ENCODE measurements at regions not wholly inside any gene's neighbourhood (a gene's known extent, or its start where the extent isn't known, plus 50 kb on each side); places are given as distances from the start of the nearest gene placed in this dataset.

DNA sequence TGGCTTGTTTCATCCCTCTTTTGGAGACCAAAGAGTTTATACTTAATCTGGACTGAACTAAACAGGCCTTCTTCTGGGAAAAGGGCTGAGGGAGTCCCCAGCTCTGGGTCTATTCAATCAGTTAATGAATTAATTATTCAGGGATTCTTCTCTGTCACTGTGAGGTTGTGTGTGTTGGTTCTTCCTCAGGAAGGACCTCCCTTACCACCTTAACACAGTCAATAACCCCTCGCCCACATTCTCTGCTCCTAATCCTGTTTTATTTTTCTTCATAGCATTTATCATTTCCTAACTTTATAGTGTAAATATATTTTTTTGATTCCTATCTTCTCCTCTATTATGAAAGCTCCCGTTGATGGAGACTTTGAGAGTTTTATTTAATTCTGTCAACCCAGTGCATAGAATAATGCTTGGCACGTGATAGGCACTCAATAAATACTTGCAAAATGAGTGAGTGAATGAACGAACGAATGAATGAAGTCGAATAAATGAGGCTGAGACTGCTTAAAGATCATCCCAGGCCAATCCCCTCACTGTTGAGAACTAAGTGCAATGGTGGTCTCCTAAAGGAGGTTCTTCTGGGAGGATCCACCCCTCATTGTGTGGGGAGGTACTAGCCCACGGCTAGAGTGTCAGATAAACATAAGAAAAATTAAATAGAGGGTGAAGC lies 179.6 kb upstream of the JARID2 start:
- H3K9me3 ChIP-seq = no peaks in the 10 kb centered on the region
- CTCF ChIA-PET = no interaction called here
- no peak overlapping the region for H3K9ac ChIP-seq

More for the DNA sequence above, 179.6 kb upstream of the JARID2 start:
- H3K4me3 ChIP-seq (ENCODE audit: low read depth in 2 of 2, low read length in 1 of 2) = no peak overlapping the region
- DNase-seq = no peak
- no peaks in the 10 kb centered on the region for H4K20me1 ChIP-seq (ENCODE audit: insufficient read depth)
- H3K27me3 ChIP-seq (ENCODE audit: insufficient read depth) = no peaks in the 10 kb centered on the region
- no peak overlapping the region for H3K4me2 ChIP-seq
- no peak for TF ChIP-seq RCOR1 (IDR thresholded peaks at IDR 0.05; ENCODE audit: low read length)
- TF ChIP-seq CTCF (IDR thresholded peaks at IDR 0.05) = no peak
- TF ChIP-seq PBX3 (IDR thresholded peaks at IDR 0.05) = no peak
- no peak for TF ChIP-seq RAD21 (IDR thresholded peaks at IDR 0.05; ENCODE audit: low read length)
- TF ChIP-seq RXRA (IDR thresholded peaks at IDR 0.05; ENCODE audit: borderline replicate concordance, low read depth) = no peak
- no peak for TF ChIP-seq FOXM1 (IDR thresholded peaks at IDR 0.05; ENCODE audit: low read depth)
- TF ChIP-seq MEF2A (IDR thresholded peaks at IDR 0.05; ENCODE audit: borderline replicate concordance, low read depth) = no peak
- no peak for TF ChIP-seq MXI1 (IDR thresholded peaks at IDR 0.05; ENCODE audit: low read depth, low read length)
- TF ChIP-seq YY1 (IDR thresholded peaks at IDR 0.05; ENCODE audit: low read depth) = no peak
- no peak for TF ChIP-seq NRF1 (IDR thresholded peaks at IDR 0.05; ENCODE audit: low read depth, low read length)
- TF ChIP-seq, protein P1, sequence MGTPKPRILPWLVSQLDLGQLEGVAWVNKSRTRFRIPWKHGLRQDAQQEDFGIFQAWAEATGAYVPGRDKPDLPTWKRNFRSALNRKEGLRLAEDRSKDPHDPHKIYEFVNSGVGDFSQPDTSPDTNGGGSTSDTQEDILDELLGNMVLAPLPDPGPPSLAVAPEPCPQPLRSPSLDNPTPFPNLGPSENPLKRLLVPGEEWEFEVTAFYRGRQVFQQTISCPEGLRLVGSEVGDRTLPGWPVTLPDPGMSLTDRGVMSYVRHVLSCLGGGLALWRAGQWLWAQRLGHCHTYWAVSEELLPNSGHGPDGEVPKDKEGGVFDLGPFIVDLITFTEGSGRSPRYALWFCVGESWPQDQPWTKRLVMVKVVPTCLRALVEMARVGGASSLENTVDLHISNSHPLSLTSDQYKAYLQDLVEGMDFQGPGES (IDR thresholded peaks at IDR 0.05; ENCODE audit: low read depth, low read length) = no peak
- TF ChIP-seq SIN3A (IDR thresholded peaks at IDR 0.05; ENCODE audit: borderline replicate concordance, low read depth, low read length) = no peak
- TF ChIP-seq JUND (IDR thresholded peaks at IDR 0.05) = no peak
- TF ChIP-seq CHD2 (IDR thresholded peaks at IDR 0.05; ENCODE audit: low read length, partially characterized antibody) = no peak
- TF ChIP-seq TCF12 (IDR thresholded peaks at IDR 0.05) = no peak
- no peak for TF ChIP-seq SMC3 (IDR thresholded peaks at IDR 0.05; ENCODE audit: low read depth, low read length)
- POLR2A ChIA-PET = no interaction called here
- H2AFZ ChIP-seq (ENCODE audit: low read depth) = no peak overlapping the region
- no peaks in the 10 kb centered on the region for H3K9me2 ChIP-seq
- H3K79me2 ChIP-seq (ENCODE audit: insufficient read depth) = no peaks in the 10 kb centered on the region
- no peaks in the 10 kb centered on the region for H3K36me3 ChIP-seq (replicated peaks in 1 of 2; ENCODE audit: control insufficient read depth in 1 of 2, insufficient read depth in 2 of 2, low read length in 1 of 2)
- H3K27ac ChIP-seq (ENCODE audit: low read depth in 2 of 2, low read length in 1 of 2) = no peak overlapping the region
- no peaks in the 10 kb centered on the region for H3F3A ChIP-seq (replicated peaks; ENCODE audit: insufficient read depth)
- no peaks in the 10 kb centered on the region; a peak in 1 of 4 replicates for H3K4me1 ChIP-seq (ENCODE audit: control insufficient read depth in 1 of 2, insufficient read depth in 2 of 2, low read depth in 1 of 2, low read length in 1 of 2)
- 34% methylated on average over 7 of the region's 7 CpGs for WGBS (ENCODE audit: low lambda C conversion rate)

Data from SK-N-SH (cell line).